ENCODE measurements at regions not wholly inside any gene's neighbourhood (a gene's known extent, or its start where the extent isn't known, plus 50 kb on each side); places are given as distances from the start of the nearest gene placed in this dataset.

DNA sequence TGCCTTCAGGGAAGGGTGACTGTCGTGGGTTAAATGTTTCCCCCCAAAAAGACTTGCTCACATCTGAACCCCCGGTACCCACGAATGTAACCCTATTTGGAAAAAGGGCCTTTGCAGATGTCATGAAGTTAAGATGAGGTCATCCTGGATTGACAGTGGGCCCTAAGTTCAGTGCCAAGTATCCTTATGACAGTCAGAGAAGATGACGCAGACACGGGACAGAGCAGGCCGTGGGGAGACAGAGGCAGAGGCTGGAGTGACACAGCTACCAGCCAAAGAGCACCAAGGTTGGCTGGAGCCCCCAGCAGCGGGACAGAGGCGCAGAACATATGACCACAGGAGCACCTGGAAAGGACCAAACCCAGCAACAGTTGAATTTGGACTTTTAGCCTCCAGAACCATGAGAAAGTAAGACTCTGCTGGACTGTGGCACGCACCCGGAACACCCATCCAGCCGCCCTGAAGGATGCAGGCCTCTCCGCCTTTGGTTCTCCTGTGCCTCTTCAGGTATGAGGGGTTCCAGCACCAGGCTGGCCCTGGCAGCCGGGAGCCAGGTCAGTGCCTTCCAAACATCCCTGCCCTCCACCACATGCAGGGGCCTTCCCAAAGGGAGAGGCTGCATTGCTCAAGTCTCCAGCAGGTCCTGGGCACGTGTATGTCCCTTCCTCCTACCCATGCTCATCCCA lies 104.0 kb downstream of the FOXL1 start:
- no peak for DNase-seq (ENCODE audit: low read depth in 3 of 3)

DNA sequence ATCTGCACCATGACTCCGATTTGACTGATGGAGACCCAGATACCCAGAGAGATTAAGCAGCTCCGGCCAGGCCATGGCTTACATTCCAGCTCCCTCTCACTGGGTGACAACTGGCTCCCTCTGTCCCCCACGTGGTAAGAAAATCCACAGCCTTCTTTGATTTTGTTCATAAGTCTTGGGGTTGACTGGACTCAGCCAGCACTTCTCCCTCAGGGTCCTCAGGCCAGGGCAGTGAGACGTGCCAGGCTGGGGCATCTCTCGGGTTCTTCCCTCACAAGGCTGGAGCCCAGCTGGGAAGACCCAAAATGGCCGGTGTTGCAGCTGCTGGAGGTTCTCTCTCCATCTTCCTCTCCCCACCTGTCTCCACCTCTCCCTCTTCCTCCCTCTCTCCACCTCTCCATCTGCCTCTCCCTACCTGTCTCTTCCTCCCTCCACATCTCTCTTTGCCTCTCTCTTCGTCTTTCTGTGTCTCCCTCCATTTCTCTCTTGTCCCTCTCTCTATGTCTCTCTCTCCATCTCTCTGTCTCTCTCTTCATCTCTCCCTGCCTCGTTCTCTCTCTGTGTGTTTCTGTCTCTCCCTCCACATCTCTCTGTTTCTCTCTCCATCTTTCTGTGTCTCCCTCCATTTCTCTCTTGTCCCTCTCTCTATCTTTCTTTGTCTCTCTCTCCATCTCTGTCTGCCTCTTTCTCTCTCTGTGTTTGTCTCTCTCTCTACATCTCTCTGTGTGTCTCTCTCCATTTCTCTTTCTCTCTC lies 105.3 kb downstream of the FOXL1 start:
- no peak for DNase-seq (ENCODE audit: low read depth in 3 of 3)

DNA sequence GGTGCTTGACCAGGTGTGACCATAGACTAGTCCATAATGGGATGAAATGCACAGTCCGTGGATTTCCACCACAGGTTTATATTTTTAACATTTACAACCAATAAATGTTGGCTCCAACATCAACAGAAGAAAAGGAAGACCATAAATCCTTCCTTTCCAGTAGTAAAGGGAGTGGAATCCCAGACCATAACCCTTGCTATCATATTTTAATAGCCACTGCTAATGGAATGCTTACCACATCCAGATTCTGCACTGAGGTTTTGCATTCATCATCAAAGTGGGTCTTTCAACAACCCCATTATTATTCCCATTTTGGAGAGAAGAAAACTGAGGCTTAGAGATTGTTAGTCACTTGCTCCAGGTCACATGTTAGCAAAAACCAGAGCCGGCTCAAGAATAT lies 106.7 kb downstream of the FOXL1 start:
- no peak for DNase-seq (ENCODE audit: low read depth in 3 of 3)

DNA sequence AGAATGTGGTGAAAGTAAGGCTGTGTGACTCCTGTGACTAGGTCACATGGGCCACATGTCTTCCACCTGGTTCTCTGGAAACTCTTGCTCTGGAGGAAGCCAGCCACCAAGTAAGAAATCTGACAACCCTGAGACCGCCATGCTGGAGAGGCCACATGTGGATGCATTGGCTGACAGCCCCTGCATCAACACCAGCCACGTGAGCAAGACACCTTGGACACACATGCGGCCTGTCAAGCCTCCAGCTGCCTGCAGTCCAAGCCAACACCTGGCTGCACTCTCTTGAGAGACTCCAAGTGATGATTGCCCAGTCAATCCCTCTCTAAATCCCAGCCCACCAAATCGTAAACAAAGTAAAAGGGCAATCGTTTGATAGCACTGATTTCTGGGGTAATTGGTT lies 112.6 kb downstream of the FOXL1 start:
- no peak for DNase-seq (ENCODE audit: low read depth in 3 of 3)

DNA sequence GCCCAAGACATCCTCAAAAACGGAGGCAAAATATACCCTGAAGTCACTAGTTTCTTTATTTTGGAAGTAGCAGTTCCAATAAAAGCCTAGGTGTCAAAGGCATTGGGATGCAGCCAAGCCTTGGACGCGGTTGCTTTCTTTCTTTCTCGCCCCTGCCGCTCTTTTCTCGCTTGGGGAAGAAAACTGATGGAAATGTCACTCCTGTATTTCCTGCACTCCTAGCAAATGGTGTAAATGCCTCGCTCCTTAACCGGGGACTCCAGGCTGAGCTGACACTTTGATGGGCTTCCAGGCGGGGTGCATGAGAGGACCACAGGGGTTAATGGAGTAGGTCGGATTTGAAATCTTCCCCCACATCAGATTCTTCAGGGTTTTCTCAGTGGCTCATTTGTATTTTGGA lies 114.1 kb downstream of the FOXL1 start:
- no peak for DNase-seq (ENCODE audit: low read depth in 3 of 3)

DNA sequence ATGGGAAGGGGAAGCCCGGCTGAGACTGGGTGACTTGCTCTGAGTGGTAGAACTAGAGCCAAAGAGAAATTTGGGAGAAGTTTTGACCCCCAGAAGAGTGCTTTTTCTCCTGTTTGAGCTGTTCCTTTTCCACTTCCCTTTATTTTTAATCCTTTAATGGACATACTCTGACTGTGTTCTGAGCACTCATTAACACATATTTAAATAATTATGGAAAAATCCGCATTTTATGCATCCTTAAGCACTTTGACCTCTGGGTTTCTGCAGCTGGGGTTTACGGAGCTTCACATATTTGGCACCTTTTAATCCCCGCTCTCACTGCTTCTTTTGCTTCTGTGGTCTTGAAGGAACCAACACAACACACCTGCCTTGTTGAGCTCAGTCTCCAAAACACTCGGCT lies 114.7 kb downstream of the FOXL1 start:
- DNase-seq (ENCODE audit: low read depth in 3 of 3) = no peak

DNA sequence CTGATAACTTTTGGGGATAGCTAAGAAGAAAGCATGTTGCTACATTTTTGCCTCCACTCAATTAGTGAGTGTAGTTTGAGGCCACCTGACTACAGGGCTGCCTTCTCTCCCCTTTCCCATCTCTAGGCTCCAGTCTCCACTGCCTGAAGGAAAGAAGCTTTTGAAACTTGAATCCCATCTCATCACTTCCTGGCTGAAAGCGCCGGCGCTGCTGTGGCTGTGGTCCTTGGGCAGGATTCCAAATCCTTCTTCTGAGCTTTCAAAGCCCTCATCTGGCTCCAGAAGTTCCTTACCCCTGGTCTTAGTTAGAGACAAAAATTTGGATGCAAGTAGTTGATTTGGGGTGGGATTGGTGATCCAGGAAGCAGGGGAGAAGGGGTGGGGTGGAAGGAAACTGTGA lies 119.4 kb downstream of the FOXL1 start:
- DNase-seq (ENCODE audit: low read depth in 3 of 3) = no peak

DNA sequence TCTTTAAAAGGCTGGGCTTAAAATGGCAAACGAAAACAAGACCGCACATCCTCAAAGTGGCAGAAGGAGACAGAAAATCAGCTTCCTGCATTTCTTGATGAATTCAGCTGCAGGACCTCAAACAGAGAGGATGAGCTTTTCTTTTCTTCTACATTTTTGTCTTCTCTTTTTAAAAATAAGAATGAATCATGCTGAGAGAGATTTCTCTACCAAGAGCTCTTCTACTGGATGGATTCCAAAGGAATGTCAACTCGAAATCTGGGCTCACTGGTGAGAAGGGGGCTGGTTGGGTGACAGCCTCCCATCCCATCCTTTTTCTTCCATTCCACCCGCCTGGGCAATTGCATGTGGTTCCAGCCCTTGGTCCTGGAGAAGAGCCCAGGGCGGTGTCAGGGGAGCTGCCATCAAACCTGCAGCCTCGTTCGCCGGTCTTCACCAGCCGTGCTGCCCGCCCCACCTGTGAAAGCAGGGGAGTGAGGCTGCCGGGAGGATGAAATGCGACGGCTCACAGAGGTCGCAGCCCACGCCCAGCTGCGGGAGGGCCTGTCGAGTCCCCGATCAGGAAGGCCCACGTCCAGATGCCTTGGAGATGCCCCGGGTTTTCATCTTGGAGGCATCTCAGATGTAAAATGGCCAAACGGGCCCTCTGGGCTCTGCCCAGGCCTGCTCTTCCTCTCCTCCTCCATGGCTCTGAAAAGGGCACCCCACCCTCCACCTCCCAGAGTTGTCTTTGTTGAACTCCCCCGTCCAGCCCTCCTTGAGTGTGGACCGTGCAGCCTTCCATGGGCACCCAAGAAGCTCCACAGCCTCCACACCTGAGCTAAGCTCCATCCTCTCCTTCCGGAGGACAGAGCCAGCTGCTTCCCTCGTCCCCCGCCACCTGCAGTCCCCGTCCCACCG lies 121.9 kb downstream of the FOXL1 start:
- DNase-seq (ENCODE audit: low read depth in 3 of 3) = no peak

DNA sequence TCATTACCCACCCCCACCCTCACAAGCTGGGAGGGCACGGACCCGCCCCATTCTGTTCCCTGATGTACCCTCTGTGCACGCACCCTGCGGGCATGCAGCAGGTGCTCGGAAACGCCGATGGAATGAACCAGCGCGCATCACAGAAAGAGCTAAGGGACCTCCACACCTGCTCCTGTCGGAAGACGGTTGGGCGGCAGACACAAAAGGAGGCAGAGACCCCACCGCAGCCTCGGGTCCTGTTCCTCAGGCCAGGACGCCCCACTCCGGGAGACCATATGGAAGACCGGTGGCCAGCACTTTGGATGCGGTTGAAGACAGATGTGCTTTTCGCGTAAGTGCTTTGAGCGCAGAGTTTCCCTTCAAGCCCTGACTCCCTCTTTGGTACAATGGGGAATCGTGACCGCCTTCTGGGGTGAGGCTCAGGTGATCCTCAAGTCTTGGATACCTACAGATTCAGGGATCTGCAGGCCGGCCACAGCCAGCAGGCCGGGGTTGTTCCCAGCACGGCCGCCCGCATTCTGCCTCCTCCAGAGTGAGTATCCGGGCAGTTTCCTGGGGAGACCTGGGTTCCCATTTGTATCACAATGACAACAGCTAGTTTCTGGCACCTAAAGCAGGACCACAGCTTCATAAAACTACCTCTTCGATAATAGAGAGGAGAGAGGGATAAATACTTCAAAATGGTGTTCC lies 123.1 kb downstream of the FOXL1 start:
- DNase-seq (ENCODE audit: low read depth in 3 of 3) = no peak

DNA sequence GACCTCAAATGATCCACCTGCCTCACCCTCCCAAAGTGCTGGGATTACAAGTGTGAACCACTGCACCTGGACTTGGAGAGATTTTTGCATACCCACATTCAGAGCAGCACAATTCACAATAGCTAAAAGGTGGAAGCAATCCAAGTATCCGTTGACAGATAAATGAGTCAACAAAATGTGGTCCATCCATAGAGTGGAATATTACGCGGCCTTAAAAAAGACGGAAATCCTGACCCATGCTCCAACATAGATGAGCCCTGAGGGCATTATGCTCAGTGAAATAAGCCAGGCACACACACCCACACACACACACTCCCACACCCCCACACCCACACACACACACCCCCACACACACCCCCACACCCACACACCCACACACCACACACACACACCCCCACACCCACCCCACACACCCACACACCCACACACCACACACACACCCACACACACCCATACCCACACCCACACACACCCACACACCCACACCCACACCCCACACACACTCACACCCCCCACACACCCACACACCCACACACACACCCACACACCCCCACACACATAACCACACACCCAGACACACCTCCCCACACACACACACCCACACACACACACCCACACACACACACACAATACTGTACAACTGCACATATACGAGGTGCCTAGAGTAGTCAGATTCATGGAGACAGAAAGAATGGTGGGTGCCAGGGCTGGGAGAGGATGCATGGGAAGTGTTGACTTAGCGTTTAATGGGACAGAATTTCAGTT lies 124.7 kb downstream of the FOXL1 start:
- no peak for DNase-seq (ENCODE audit: low read depth in 3 of 3)

DNA sequence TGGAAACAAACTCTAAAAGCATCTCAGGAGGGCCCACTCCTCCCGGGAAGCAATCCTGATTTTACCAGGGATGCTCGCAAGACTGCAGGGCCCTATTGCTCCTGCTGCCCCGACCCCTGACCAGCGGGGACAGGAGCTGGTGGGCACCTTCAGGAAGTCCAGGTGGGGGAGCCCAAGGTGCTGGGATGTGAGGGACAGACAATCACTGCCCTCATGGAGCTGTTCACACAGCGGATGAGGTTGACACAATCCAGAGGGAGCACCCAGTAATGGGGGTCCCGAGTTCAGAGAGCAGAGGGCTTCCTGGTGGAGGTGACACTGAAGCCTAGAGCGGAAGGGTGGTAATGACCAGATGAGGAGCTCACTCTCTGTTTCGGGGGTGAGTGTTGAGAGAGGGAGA lies 126.2 kb downstream of the FOXL1 start:
- DNase-seq (ENCODE audit: low read depth in 3 of 3) = no peak

DNA sequence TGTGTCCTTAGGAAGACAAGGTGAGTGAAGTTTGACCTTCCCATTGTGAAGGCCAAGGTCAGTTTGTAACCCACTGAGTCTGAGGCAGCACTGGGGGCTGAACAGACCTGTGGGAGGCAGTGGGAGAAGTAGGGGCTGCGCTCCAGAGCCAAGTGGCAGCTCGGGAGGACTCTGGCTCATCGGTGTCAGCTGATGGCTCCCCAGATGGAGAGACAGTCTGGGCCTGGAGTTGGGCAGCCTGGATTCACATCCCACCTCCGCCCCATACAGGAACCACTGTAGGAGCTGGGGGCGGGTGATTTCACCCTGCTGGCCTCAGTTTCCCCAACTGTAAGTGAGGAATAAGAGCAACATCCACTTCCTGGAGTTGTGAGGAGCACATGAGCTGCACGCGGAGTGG lies 128.4 kb downstream of the FOXL1 start:
- DNase-seq (ENCODE audit: low read depth in 3 of 3) = no peak

DNA sequence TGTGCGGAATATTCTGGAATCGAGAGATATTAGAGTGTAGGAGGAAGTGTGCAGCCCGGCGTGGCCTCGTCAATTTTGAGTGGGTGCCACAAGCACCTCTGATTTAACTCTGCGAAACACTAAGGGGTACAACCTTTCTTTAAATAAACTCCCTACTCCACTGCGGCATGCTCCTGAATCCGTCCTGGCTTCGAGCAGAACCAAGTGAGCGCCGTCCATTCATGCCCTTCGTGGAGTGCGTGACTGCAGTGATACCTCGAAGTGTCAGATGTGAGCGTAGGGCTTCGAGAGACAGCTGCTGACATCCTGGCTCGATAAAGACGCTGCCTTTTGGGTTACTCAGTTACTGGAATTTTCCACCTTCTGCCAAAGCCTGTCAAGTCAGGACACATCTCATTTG lies 128.8 kb downstream of the FOXL1 start:
- no peak for DNase-seq (ENCODE audit: low read depth in 3 of 3)

DNA sequence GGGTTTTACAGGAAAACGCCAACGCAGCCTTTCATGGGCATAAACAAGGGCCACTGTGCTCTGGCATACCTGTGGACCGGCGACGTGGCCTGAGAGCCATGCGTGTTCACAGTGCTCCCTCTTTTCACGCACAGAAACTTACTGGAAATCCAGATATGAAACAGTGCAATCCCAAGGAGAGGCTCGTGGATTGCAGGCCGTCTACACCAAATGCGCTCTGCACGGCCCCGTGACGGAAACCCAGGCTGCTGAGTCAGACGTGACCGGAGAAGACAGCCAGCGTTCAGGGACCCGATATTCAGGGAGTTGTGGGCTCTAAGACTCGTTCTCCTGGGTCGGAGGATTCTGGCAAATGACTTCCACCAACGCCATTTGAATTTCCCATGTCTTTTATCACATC lies 129.2 kb downstream of the FOXL1 start:
- no peak for DNase-seq (ENCODE audit: low read depth in 3 of 3)

DNA sequence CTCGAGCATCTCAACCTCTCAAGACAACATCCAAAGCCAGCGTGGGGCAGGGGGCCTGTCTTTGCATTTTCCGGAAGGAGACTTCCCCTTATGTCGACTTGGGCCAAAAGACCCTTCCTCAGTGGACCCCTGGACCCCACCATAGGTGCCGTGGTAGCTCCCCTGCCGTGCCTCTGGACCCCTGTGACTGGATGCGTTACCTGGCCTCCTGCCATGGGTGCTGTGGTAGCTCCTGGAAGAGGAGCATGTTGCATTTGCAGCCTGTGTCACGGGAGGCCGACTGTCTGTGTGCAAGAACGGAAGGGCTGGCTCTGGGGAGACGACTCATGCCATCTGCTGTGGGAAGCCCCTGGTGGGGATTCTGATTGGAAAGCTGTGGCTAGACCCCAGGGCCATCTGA lies 130.1 kb downstream of the FOXL1 start:
- DNase-seq (ENCODE audit: low read depth in 3 of 3) = no peak

DNA sequence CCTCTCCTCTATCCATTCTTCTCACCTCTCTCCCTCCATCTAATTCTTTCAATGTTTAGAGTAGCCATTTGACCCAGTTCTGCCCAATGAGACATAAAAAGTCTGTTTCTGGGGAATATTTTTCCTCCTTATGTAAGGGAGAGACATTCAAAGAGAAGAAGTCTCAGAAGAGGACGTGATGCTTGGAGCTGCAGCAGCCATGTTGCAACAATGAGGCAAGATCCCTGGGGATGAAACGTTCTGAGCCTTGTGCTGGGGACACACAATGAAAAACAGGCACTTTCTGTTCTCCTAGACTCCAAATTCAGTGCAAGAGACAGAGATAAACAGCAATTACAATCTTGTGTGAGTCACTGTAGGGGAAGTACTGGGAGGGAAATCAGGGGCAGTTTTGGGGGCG lies 130.8 kb downstream of the FOXL1 start:
- no peak for DNase-seq (ENCODE audit: low read depth in 3 of 3)

DNA sequence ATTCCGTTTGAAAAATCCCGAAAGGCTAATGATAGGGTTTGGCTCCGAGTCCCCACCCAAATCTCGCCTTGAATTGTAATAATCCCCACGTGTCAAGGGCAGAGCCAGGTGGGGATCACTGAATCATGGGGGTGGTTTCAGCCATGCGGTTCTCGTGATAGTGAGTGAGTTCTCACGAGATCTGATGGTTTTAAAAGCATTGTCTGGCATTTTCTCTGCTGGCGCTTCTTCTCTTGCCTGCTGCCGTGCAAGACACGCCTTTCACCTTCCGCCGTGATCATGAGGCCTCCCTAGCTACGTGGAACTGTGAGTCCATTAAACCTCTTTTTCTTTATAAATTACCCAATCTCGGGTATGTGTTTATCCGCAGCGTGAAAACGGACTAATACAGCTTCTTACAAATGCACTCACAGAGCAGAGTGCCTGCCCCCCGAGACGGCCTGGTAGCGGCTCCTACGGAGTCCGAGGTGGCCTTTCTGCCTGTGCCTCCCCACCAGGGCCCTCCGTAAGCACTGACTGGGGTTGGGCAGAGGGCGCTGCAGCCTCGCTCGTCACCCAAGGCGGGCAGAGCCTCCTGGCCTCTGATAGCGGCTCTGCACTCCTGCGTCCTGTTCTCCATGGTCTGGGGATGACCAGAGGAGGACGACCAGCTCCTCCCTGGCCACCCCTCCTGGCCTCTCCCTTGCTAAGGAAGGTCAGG lies 131.7 kb downstream of the FOXL1 start:
- no peak for DNase-seq (ENCODE audit: low read depth in 3 of 3)

DNA sequence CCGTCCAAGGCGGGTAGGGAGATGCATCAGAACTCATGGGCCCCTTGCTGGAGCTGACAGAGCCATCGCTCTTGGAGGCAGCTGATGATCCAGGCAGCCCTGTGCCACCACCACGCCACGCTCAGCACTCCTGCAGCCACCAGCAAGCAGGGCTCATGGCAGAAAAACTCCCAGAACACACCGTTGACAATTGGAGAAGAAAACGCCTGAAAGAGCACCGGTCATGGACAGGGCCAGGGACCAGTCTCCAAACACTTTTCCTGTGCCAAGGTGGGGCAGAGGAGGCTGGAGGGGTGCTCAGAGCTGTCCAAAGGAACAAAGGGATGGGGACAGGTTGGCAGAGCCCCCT lies 132.2 kb downstream of the FOXL1 start:
- no peak for DNase-seq (ENCODE audit: low read depth in 3 of 3)

DNA sequence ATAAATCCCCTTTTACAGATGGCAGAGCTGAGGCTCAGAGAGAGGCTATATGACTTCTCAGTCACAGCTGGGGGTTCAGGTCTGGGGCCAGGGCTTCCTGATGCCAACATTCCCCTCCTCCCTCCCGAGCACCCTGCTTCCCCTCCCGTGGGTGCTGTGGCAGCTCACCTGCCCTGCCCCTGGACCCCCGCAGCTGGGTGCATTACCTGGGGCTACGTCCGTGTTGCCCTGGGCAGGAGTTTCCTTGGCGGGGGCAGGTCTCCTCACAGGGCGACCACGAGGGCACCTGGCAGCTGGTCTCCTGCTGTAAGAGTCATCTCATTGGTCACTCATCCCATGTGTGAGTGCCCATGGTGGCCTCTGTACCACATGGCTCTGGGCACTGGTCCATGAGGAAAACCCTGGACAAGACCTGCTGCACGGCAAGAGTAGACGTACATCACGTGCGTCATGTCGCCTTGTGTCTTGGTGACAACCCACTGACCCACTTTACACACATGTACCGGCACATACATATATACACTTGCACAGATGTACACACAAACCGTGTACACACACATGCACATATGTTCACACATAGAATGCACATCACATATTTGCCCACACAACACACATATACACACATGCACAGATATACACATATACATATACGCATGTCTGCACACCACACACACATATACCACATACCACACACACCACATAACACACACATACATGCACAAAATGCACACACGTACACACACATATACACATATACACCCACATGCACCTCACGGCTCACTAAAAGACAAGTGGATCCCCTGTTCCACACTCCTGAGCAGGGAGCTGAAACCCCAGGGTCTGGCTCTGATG lies 134.0 kb downstream of the FOXL1 start:
- DNase-seq (ENCODE audit: low read depth in 3 of 3) = no peak
